Heart left ventricle (tissue), 16 donors: ENCODE measurements at regions not wholly inside any gene's neighbourhood (a gene's known extent, or its start where the extent isn't known, plus 50 kb on each side); places are given as distances from the start of the nearest gene placed in this dataset.
A peak's percentile ranks its signal among the peaks of the same experiment; 100 is the strongest.

Experiments
- ATAC-seq, 4 donors: fragments of 200-7000 bp; cut with Tn5 transposase; one replicate each; pipeline ENCODE4 v1.9.1; 2020 to 2022; ENCODE audit warnings: moderate library complexity in 4 of 4, mild to moderate bottlenecking in 3 of 4, moderate number of reproducible peaks in 1 of 4
- DNase-seq, 5 donors: peaks; one replicate each; pipeline ENCODE4 v3.0.0-alpha.2; 2020
- H3K27ac ChIP-seq, 12 donors: fragments of 200-600 bp; sonication (generic) in 4 of 12; one replicate each; pipeline versions ENCODE4 v1.5.0 to v1.8.0; 2016 to 2022; ENCODE audit warnings: mild to moderate bottlenecking in 2 of 12
- H3K27me3 ChIP-seq, 9 donors: fragments of 200-600 bp; sonication (generic) in 2 of 9; one replicate each; pipeline versions ENCODE4 v1.5.1 to v1.8.0; 2016 to 2022; ENCODE audit warnings: mild to moderate bottlenecking in 3 of 9
- H3K36me3 ChIP-seq, 9 donors: fragments of 200-600 bp; sonication (generic) in 2 of 9; one replicate each; pipeline versions ENCODE4 v1.5.0 to v1.8.0; 2018 to 2022; ENCODE audit warnings: mild to moderate bottlenecking in 2 of 9
- H3K4me1 ChIP-seq, 12 donors: fragments of 200-600 bp; sonication (generic) in 4 of 12; one replicate each; pipeline versions ENCODE4 v1.5.0 to v1.8.0; 2016 to 2022; ENCODE audit warnings: mild to moderate bottlenecking in 3 of 12
- H3K4me3 ChIP-seq, 12 donors: fragments of 200-600 bp; sonication (generic) in 4 of 12; one replicate each; pipeline versions ENCODE4 v1.5.0 to v1.8.0; 2017 to 2022; ENCODE audit warnings: mild to moderate bottlenecking in 9 of 12, moderate library complexity in 4 of 12
- H3K9me3 ChIP-seq, 12 donors: fragments of 200-600 bp; sonication (generic) in 4 of 12; one replicate each; pipeline versions ENCODE4 v1.5.0 to v1.8.0; 2016 to 2022; ENCODE audit warnings: mild to moderate bottlenecking in 1 of 12
- POLR2A ChIP-seq, 2 donors: fragments of 450-650 bp; IDR thresholded peaks; one replicate each; pipeline ENCODE4 v1.6.1; 2017; ENCODE audit warnings: antibody characterized with exemption in 2 of 2, mild to moderate bottlenecking in 2 of 2, moderate library complexity in 2 of 2
- WGBS, 4 donors: extraction: QIAGEN DNeasy Blood & Tissue Kit in 2 of 4; methylation state at CpG; one replicate each; pipeline versions ENCODE4 v1.1.5 to v1.1.7; 2013 to 2018; 5-methylcytosine and 5-hydroxymethylcytosine counted together
- intact Hi-C, 10 donors: fragments of 100-400 bp; cut with DNase I; formaldehyde crosslinking; loops; one replicate each; pipeline versions ENCODE4 v1.11.1 to v1.14.2; 2022
- TF ChIP-seq, protein P1 (sequence below), 12 donors: fragments of 200-600 bp; sonication (generic) in 4 of 12; IDR thresholded peaks; one replicate each; pipeline versions ENCODE4 v1.5.0 to v1.8.0; 2018 to 2022; ENCODE audit warnings: antibody characterized with exemption in 12 of 12, mild to moderate bottlenecking in 5 of 12
- donor health status: ischemic (EF 13 %, LVEDD 7.1; RV severe dilation, severe dysfunction).
- donor health status: healthy with polysubstance abuse.
- donor health status: DM: no; HTN: yes; CAD: no.
- donor health status: DM: no; HTN: no; CAD: no.
- donor health status: ischemic (EF 25% LVEDD 6.9; RV normal size, moderate dysfunction).
- donor health status: ischemic (EF 25% LVEDD 5.7; RV mildly dilated, moderate dysfunction).
- donor health status: healthy.
- donor health status: DM: yes; HTN: yes; CAD: no.
- donor health status: ischemic (EF 35%, LVEDD 5.7; RV mildly dilated, moderate dysfunction).
- donor health status: nonischemic (EF 11% LVEDD 7.7; RV severe dilation, severe dysfunction).
- donor health status: DM: yes; HTN: yes; CAD: no.
- donor health status: PGD.
- donor health status: ischemic (EF 29% LVEDD 5.4; RV normal size, mild dysfunction).
- donor health status: nonischemic (EF 23%, LVEDD 6.1; RV moderate dilation, normal function).

DNA sequence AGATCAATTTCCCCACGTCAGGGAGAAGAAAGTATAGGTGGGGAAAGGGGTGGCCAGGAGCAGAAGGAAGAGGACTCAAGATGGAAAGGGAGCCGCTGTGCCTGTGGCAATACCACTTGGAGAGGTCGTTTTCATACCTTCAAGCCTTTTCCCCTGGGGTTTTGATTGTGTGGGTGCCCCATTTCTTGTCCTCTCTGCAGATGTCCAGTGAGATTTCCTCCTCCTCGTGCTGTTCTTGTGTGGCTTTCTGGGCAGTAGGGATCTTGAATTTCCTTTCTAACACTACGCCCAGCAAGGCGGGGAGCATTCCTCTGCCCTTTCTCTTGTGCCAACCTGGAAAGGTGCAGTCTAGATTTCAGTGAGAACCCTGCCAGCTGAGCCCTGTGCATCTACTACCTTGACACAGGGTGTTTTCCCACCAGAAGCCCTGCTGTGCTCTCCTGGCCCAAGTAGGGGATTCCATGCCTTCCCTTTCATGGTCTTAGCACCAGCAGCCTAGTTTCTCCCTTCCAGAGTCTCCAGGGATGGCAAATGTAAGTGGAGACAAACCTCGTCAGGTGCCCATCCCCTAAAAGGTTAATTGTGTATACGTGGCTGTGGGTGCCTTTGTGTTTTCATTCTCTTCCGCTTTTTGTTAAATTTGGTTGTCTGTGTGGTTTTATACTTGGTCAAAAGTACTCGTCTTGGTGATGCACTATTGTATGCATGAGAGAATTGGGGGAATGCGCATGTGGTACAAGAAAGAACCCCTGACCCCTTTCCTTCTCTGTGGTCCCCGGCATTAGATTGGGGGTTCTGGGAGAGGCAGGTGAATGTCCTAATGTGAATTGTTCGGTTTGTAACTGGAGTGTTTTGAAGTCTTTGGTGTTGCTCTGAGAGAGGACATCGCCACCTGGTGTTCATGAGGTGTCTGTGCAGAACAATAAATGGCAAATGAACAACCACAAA is 71.4 kb upstream of the MPEG1 start:
- DNase-seq (peak in 3 of 5 donors; percentile 29 to 45 (median 37)), ATAC-seq (peak in 3 of 4 donors; percentile 58 to 62 (median 60))
- no peak for TF ChIP-seq POLR2A (IDR thresholded peaks at IDR 0.05)
- TF ChIP-seq, protein P1, sequence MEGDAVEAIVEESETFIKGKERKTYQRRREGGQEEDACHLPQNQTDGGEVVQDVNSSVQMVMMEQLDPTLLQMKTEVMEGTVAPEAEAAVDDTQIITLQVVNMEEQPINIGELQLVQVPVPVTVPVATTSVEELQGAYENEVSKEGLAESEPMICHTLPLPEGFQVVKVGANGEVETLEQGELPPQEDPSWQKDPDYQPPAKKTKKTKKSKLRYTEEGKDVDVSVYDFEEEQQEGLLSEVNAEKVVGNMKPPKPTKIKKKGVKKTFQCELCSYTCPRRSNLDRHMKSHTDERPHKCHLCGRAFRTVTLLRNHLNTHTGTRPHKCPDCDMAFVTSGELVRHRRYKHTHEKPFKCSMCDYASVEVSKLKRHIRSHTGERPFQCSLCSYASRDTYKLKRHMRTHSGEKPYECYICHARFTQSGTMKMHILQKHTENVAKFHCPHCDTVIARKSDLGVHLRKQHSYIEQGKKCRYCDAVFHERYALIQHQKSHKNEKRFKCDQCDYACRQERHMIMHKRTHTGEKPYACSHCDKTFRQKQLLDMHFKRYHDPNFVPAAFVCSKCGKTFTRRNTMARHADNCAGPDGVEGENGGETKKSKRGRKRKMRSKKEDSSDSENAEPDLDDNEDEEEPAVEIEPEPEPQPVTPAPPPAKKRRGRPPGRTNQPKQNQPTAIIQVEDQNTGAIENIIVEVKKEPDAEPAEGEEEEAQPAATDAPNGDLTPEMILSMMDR (IDR thresholded peaks at IDR 0.05): peak; percentile 72 to 87 (median 80)
- no peaks in the 10 kb centered on the region for H3K9me3 ChIP-seq
- H3K27ac ChIP-seq: no peak overlapping the region
- H3K4me3 ChIP-seq: peak overlapping the region in 1 of 12 donors; percentile 10
- H3K27me3 ChIP-seq: peaks cover 0 to 10% (median 0%) of the 10 kb centered on the region in 9 donors
- intact Hi-C loops: loop anchor here in 9 of 10 donors (1.0 to 10.0 kb wide), 7 partner anchors 62 to 151 kb away; partner anchors contain the start of genes DTX4 (in 1 of the 9) and OR5A1 (in 1 of the 9)
- peaks cover 0 to 6% (median 0%) of the 10 kb centered on the region in 12 donors for H3K4me1 ChIP-seq
- WGBS, 4 donors: 49 to 53% (median 50%) methylated on average over 14 of the region's 14 CpGs
- H3K36me3 ChIP-seq: no peaks in the 10 kb centered on the region

DNA sequence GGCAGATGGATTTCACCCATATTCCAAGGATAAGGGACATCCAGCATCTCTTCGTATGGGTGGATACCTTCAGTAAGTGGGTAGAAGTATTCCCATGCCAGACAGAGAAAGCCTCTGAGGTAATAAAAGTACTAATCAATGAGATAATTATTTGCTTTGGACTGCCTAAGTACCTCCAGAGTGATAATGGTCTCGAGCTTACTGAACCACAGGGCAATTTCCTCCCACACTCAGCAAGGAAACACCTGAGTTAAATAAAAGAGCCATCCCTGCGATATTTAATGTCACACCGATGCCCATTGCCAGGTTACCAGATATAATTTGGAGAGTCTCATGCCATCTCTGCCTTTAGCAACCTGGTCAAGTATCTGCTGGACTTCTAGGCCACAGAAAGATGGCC is 70.6 kb upstream of the MPEG1 start:
- Histone ChIP-seq H3K27ac (no peak overlapping the region), H3K9me3 (no peaks in the 10 kb centered on the region), H3K4me1 (peaks cover 0 to 6% (median 0%) of the 10 kb centered on the region in 12 donors), H3K36me3 (no peaks in the 10 kb centered on the region), H3K4me3 (no peak overlapping the region), H3K27me3 (peaks cover 0 to 10% (median 0%) of the 10 kb centered on the region in 9 donors)
- TF ChIP-seq POLR2A (IDR thresholded peaks at IDR 0.05): no peak
- TF ChIP-seq, protein P1 (IDR thresholded peaks at IDR 0.05): no peak
- 63 to 81% (median 68%) methylated on average over 4 of the region's 4 CpGs for WGBS, 4 donors
- no peak for DNase-seq
- intact Hi-C loops: loop anchor here in 5 of 10 donors (5.0 to 10.0 kb wide), 3 partner anchors 61 to 151 kb away; partner anchors contain the start of gene OR5A1 (in 1 of the 5)
- ATAC-seq: no peak

DNA sequence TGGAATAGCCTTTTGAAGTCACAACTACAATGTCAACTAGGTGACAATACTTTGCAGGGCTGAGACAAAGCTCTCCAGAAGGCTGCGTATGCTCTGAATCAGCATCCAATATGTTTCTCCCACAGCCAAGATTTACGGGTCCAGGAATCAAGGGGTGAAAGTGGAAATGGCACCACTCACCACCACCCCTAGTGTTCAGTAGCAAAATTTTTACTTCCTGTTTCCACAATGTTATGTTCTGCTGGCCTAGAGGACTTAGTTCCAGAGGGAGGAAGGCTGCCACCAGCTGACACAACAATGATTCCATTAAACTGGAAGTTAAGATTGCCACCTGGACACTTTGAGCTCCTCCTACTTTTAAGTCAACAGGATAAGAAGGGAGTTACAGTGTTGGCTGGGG is 68.5 kb upstream of the MPEG1 start:
- Histone ChIP-seq H3K27me3 (peaks cover 0 to 6% (median 0%) of the 10 kb centered on the region in 9 donors), H3K36me3 (no peaks in the 10 kb centered on the region), H3K27ac (no peak overlapping the region), H3K4me1 (peaks cover 0 to 6% (median 0%) of the 10 kb centered on the region in 12 donors), H3K4me3 (no peak overlapping the region), H3K9me3 (peaks cover 0 to 9% (median 0%) of the 10 kb centered on the region in 12 donors)
- intact Hi-C loops: loop anchor here in 5 of 10 donors (5.0 to 10.0 kb wide), 3 partner anchors 59 to 154 kb away; partner anchors contain the start of gene OR5A1 (in 1 of the 5)
- no peak for DNase-seq
- TF ChIP-seq, protein P1 (IDR thresholded peaks at IDR 0.05): no peak
- no peak for TF ChIP-seq POLR2A (IDR thresholded peaks at IDR 0.05)
- WGBS, 4 donors: 63 to 88% (median 76%) methylated on average over 2 of the region's 2 CpGs
- ATAC-seq: no peak

DNA sequence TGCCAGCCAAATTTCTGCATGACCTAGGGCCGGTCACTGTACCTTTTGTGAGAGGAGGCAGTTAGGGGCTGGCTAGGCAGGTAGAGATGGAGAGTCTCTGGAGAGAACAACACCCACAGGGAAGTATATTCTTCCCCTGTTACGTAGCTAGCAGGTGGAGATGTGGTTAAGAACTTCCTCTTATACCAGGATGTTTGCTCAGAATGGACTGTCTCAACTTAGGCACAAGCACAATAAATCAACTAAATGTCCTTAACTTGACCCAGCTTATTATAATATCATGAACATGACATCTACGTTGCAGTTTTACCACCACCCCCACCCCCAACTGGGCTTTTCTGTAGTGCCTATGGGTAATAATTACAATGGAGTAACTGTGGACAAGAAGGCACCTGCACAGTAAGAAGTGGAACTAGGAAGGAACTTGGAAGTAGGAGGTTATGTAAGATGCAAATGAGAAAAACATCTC is 60.7 kb upstream of the MPEG1 start:
- 52 to 67% (median 60%) methylated on average over 3 of the region's 3 CpGs for WGBS, 4 donors

More for the DNA sequence above, 60.7 kb upstream of the MPEG1 start:
- H3K9me3 ChIP-seq: peaks cover 0 to 9% (median 0%) of the 10 kb centered on the region in 12 donors
- no peaks in the 10 kb centered on the region for H3K27me3 ChIP-seq
- TF ChIP-seq, protein P1 (IDR thresholded peaks at IDR 0.05): no peak
- TF ChIP-seq POLR2A (IDR thresholded peaks at IDR 0.05): no peak
- intact Hi-C loops: no loop called here
- peaks cover 0 to 32% (median 0%) of the 10 kb centered on the region in 12 donors for H3K4me1 ChIP-seq
- H3K36me3 ChIP-seq: no peaks in the 10 kb centered on the region
- ATAC-seq: peak in 3 of 4 donors; percentile 41 to 71 (median 61)
- H3K4me3 ChIP-seq: no peak overlapping the region
- no peak for DNase-seq
- H3K27ac ChIP-seq: peak overlapping the region in 1 of 12 donors; percentile 23
